Adrenal gland (tissue), 9 donors: ENCODE measurements at regions not wholly inside any gene's neighbourhood (a gene's known extent, or its start where the extent isn't known, plus 50 kb on each side); places are given as distances from the start of the nearest gene placed in this dataset.

ENCODE experiments used
- DNase-seq, 7 donors: peaks; one replicate each; pipeline ENCODE4 v3.0.0-alpha.2; 2019 to 2020
- H3K27ac ChIP-seq, 5 donors: fragments of 200-600 bp; sonication (generic) in 4 of 5; 1 replicate in 3 of 5; 2 replicates in 2 of 5; pipeline versions ENCODE4 v1.5.1 to v1.8.0; 2016 to 2020; ENCODE audit warnings: mild to moderate bottlenecking in 1 of 5
- H3K27me3 ChIP-seq: fragments of 200-600 bp; 2 replicates; pipeline ENCODE4 v1.8.0; 2021
- H3K36me3 ChIP-seq, 2 donors: fragments of 200-600 bp; replicated peaks in 1 of 2; 1 replicate in 1 of 2; 2 replicates in 1 of 2; pipeline versions ENCODE4 v1.5.1 to v1.8.0; 2018 to 2022
- H3K4me1 ChIP-seq, 2 donors: fragments of 200-600 bp; replicated peaks in 1 of 2; 1 replicate in 1 of 2; 2 replicates in 1 of 2; pipeline versions ENCODE4 v1.5.1 to v1.8.0; 2018 to 2021
- H3K4me3 ChIP-seq, 4 donors: fragments of 200-600 bp; sonication (generic) in 3 of 4; one replicate each; pipeline ENCODE4 v1.5.1; 2016 to 2018
- H3K9me3 ChIP-seq, 3 donors: fragments of 200-600 bp; sonication (generic) in 1 of 3; replicated peaks in 1 of 3; 1 replicate in 2 of 3; 2 replicates in 1 of 3; pipeline versions ENCODE4 v1.5.1 to v1.8.0; 2016 to 2021
- POLR2A ChIP-seq, 2 donors: fragments of 450-650 bp; IDR thresholded peaks; one replicate each; pipeline ENCODE4 v1.6.1; 2017; ENCODE audit warnings: antibody characterized with exemption in 2 of 2, mild to moderate bottlenecking in 2 of 2, moderate library complexity in 1 of 2
- WGBS, 4 donors: extraction: QIAGEN DNeasy Blood & Tissue Kit in 2 of 4; methylation state at CpG; one replicate each; pipeline versions ENCODE4 v1.1.5 to v1.1.7; 2013 to 2017; 5-methylcytosine and 5-hydroxymethylcytosine counted together
- intact Hi-C, 2 donors: fragments of 100-400 bp; cut with DNase I; formaldehyde crosslinking; loops; one replicate each; pipeline versions ENCODE4 v1.14.1 to v1.15.0; 2022 to 2023
- TF ChIP-seq, protein P1 (sequence below), 6 experiments: fragments of 450-650 bp in 4 of 6; fragments of 200-600 bp in 2 of 6; sonication (generic) in 1 of 6; IDR thresholded peaks; 1 replicate in 5 of 6; 2 replicates in 1 of 6; pipeline versions ENCODE4 v1.5.1 to v1.8.0; 2016 to 2021; ENCODE audit warnings: antibody characterized with exemption in 6 of 6, mild to moderate bottlenecking in 2 of 6, moderate library complexity in 1 of 6
- donor health status: healthy with polysubstance abuse.
- donor health status: Bipolar disorder and iron deficiency.
- donor health status: DM: yes; HTN: yes; CAD: no.
- donor health status: DM: no; HTN: no; CAD: no.
- donor health status: DM: no; HTN: no; CAD: no.

DNA sequence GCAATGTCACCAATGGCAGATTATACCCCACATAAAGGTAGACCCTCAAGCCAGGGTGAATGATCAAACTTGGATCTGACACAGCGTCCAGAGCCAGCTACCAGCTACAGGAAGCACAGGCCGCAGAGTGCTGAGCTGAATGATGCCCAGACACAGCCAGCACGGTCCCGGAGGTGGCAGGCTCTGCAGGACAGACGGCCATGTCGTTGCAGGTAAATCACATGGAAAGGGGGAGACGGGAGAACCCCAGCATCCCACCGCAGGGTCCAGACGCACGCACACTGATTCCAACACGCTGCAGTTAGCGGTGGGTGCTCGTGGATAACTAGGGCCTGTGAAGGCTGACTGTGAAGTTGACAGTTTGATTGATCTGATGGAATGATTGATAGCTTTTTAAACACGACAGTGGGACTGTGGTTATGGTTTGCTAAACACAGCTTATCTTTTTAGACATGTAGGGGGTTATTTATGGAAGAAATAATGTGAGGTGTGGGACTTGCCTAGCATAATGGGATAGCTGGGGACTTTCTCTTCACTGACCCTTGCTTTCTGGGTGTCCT, 228.5 kb downstream of the ERMARD start:
- Histone ChIP-seq H3K4me1 (no peaks in the 10 kb centered on the region), H3K27ac (no peak overlapping the region), H3K4me3 (no peak overlapping the region), H3K27me3 (peaks cover 6% of the 10 kb centered on the region), H3K9me3 (no peaks in the 10 kb centered on the region), H3K36me3 (no peaks in the 10 kb centered on the region)
- intact Hi-C loops: no loop called here
- 61 to 80% (median 75%) methylated on average over 10 to 14 of the region's 14 CpGs for WGBS, 4 donors
- TF ChIP-seq, protein P1, sequence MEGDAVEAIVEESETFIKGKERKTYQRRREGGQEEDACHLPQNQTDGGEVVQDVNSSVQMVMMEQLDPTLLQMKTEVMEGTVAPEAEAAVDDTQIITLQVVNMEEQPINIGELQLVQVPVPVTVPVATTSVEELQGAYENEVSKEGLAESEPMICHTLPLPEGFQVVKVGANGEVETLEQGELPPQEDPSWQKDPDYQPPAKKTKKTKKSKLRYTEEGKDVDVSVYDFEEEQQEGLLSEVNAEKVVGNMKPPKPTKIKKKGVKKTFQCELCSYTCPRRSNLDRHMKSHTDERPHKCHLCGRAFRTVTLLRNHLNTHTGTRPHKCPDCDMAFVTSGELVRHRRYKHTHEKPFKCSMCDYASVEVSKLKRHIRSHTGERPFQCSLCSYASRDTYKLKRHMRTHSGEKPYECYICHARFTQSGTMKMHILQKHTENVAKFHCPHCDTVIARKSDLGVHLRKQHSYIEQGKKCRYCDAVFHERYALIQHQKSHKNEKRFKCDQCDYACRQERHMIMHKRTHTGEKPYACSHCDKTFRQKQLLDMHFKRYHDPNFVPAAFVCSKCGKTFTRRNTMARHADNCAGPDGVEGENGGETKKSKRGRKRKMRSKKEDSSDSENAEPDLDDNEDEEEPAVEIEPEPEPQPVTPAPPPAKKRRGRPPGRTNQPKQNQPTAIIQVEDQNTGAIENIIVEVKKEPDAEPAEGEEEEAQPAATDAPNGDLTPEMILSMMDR (IDR thresholded peaks at IDR 0.05): no peak
- TF ChIP-seq POLR2A (IDR thresholded peaks at IDR 0.05): no peak
- no peak for DNase-seq

- no peak for DNase-seq
- Histone ChIP-seq H3K4me3 (no peak overlapping the region), H3K9me3 (no peaks in the 10 kb centered on the region), H3K4me1 (no peaks in the 10 kb centered on the region), H3K27ac (no peak overlapping the region), H3K36me3 (no peaks in the 10 kb centered on the region), H3K27me3 (peaks cover 6% of the 10 kb centered on the region)
- TF ChIP-seq POLR2A (IDR thresholded peaks at IDR 0.05): no peak
- TF ChIP-seq, protein P1 (IDR thresholded peaks at IDR 0.05): no peak
- intact Hi-C loops: no loop called here
- WGBS, 4 donors: 80 to 87% (median 83%) methylated on average over 13 to 26 of the region's 26 CpGs
Measured at GRCh38 chr6:169978615-169979161, 227.3 kb downstream of the ERMARD start.

- no peak overlapping the region for H3K27ac ChIP-seq
- WGBS, 4 donors: 79 to 86% (median 84%) methylated on average over 27 to 28 of the region's 28 CpGs
- no peaks in the 10 kb centered on the region for H3K9me3 ChIP-seq
- H3K4me1 ChIP-seq: no peaks in the 10 kb centered on the region
- H3K36me3 ChIP-seq: no peaks in the 10 kb centered on the region
- no peak for TF ChIP-seq POLR2A (IDR thresholded peaks at IDR 0.05)
- TF ChIP-seq, protein P1 (IDR thresholded peaks at IDR 0.05): no peak
- intact Hi-C loops: no loop called here
- H3K4me3 ChIP-seq: no peak overlapping the region
- peaks cover 6% of the 10 kb centered on the region for H3K27me3 ChIP-seq
- no peak for DNase-seq
Measured at GRCh38 chr6:169977434-169978265, 226.2 kb downstream of the ERMARD start.

DNA sequence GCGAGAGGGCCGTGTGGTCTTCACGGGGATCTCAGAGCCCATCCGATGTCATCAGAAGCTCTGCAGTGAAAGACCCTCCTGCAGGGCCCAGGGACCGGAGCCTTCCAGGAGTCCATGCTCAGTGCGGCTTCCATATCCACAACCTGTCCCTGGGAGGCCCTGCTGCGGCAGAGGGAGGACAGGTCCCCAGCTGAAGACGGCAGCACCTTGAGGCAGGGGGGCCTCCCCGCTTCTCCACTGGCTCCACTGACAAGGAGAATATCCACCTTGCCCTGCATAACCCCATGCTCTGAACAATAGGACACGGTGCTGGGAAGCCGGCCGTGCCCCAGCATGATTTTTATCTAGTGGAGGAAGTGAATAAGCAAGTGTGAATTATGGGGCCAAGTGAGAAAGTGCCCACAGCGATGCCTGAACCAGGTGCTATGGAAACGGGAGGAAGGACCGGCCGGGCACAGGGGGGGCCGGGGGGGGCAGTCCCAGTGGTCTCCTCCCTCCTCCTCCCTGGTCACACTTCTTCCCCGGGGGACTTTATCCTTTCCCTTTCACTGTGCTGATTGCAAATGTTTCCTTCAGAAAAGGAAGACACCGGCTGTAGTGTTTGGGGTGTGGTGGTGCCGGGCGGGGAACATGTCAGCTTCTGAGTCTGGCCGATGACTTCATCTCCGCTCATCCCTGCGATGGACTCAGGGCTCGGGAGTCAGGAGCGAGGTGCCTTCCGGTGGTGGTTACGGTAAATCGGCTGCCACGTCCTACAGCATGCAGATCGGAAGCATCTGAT, 225.1 kb downstream of the ERMARD start:
- WGBS, 4 donors: 64 to 66% (median 64%) methylated on average over 23 to 31 of the region's 31 CpGs
- Histone ChIP-seq H3K27me3 (peaks cover 6% of the 10 kb centered on the region), H3K9me3 (no peaks in the 10 kb centered on the region), H3K27ac (no peak overlapping the region), H3K36me3 (no peaks in the 10 kb centered on the region), H3K4me1 (no peaks in the 10 kb centered on the region), H3K4me3 (no peak overlapping the region)
- DNase-seq: no peak
- TF ChIP-seq, protein P1 (IDR thresholded peaks at IDR 0.05): no peak
- TF ChIP-seq POLR2A (IDR thresholded peaks at IDR 0.05): no peak
- intact Hi-C loops: no loop called here
